ENCODE measurements at regions not wholly inside any gene's neighbourhood (a gene's known extent, or its start where the extent isn't known, plus 50 kb on each side); places are given as distances from the start of the nearest gene placed in this dataset.

- no peak for TF ChIP-seq POLR2A (IDR thresholded peaks at IDR 0.05)
- TF ChIP-seq CTCF (IDR thresholded peaks at IDR 0.05), result no peak
- intact Hi-C loops (cut with DNase I), result no loop called here
- H3K4me3 ChIP-seq, result no peak overlapping the region
These were observed 63.4 kb upstream of the STUM start for GRCh38 chr1:226485192-226485591.

GRCh38 chr1:226486161-226486560 lies 62.4 kb upstream of the STUM start:
- H3K36me3 ChIP-seq (replicated peaks in 1 of 2), result no peaks in the 10 kb centered on the region
- intact Hi-C loops (cut with DNase I), result no loop called here
- H3K4me1 ChIP-seq (replicated peaks in 1 of 2), result no peaks in the 10 kb centered on the region
- 52 to 56% (median 52%) methylated on average over 1 of the region's 1 CpG for WGBS, 4 donors
- no peak for DNase-seq
- H3K27me3 ChIP-seq, result peaks cover 5% of the 10 kb centered on the region
- H3K27ac ChIP-seq, result no peak overlapping the region
- no peak overlapping the region for H3K4me3 ChIP-seq
- TF ChIP-seq POLR2A (IDR thresholded peaks at IDR 0.05), result no peak
- no peak for TF ChIP-seq CTCF (IDR thresholded peaks at IDR 0.05)
- H3K9me3 ChIP-seq (replicated peaks in 1 of 3), result no peaks in the 10 kb centered on the region

More at GRCh38 chr1:226485192-226485591, 63.4 kb upstream of the STUM start:
- no peaks in the 10 kb centered on the region for H3K4me1 ChIP-seq (replicated peaks in 1 of 2)
- H3K9me3 ChIP-seq (replicated peaks in 1 of 3), result no peaks in the 10 kb centered on the region
- DNase-seq, result no peak
- H3K36me3 ChIP-seq (replicated peaks in 1 of 2), result no peaks in the 10 kb centered on the region
- no peak overlapping the region for H3K27ac ChIP-seq
- H3K27me3 ChIP-seq, result peaks cover 5% of the 10 kb centered on the region
- 64 to 77% (median 74%) methylated on average over 5 of the region's 5 CpGs for WGBS, 4 donors

GRCh38 chr1:226487921-226488320 lies 60.6 kb upstream of the STUM start:
- no peak overlapping the region for H3K27ac ChIP-seq
- peaks cover 5% of the 10 kb centered on the region for H3K27me3 ChIP-seq
- no peak for DNase-seq
- intact Hi-C loops (cut with DNase I), result no loop called here
- TF ChIP-seq POLR2A (IDR thresholded peaks at IDR 0.05), result no peak
- H3K36me3 ChIP-seq (replicated peaks in 1 of 2), result no peaks in the 10 kb centered on the region
- no peaks in the 10 kb centered on the region for H3K4me1 ChIP-seq (replicated peaks in 1 of 2)
- no peaks in the 10 kb centered on the region for H3K9me3 ChIP-seq (replicated peaks in 1 of 3)
- H3K4me3 ChIP-seq, result no peak overlapping the region
- WGBS, 4 donors, result 56 to 75% (median 66%) methylated on average over 2 of the region's 2 CpGs

GRCh38 chr1:226489718-226490425 lies 58.7 kb upstream of the STUM start:
- Histone ChIP-seq H3K4me3 (no peak overlapping the region), H3K27ac (no peak overlapping the region), H3K27me3 (peaks cover 5% of the 10 kb centered on the region), H3K9me3 (replicated peaks in 1 of 3) (no peaks in the 10 kb centered on the region), H3K4me1 (replicated peaks in 1 of 2) (no peaks in the 10 kb centered on the region), H3K36me3 (replicated peaks in 1 of 2) (no peaks in the 10 kb centered on the region)
- TF ChIP-seq POLR2A (IDR thresholded peaks at IDR 0.05), result no peak
- TF ChIP-seq CTCF (IDR thresholded peaks at IDR 0.05), result no peak
- DNase-seq, result no peak
- intact Hi-C loops (cut with DNase I), result no loop called here
- WGBS, 4 donors, result 77 to 83% (median 82%) methylated on average over 9 of the region's 9 CpGs

GRCh38 chr1:226490426-226490809 lies 58.1 kb upstream of the STUM start:
- no peaks in the 10 kb centered on the region for H3K4me1 ChIP-seq (replicated peaks in 1 of 2)
- TF ChIP-seq CTCF (IDR thresholded peaks at IDR 0.05) (no peak), POLR2A (IDR thresholded peaks at IDR 0.05) (no peak)
- H3K27ac ChIP-seq, result no peak overlapping the region
- H3K36me3 ChIP-seq (replicated peaks in 1 of 2), result no peaks in the 10 kb centered on the region
- no peak for DNase-seq
- H3K27me3 ChIP-seq, result peaks cover 5% of the 10 kb centered on the region
- 68 to 90% (median 85%) methylated on average over 2 of the region's 2 CpGs for WGBS, 4 donors
- intact Hi-C loops (cut with DNase I), result no loop called here
- no peak overlapping the region for H3K4me3 ChIP-seq
- no peaks in the 10 kb centered on the region for H3K9me3 ChIP-seq (replicated peaks in 1 of 3)

Data from adrenal gland (tissue), 9 donors.